AG04450 (cell line): ENCODE measurements at regions not wholly inside any gene's neighbourhood (a gene's known extent, or its start where the extent isn't known, plus 50 kb on each side); places are given as distances from the start of the nearest gene placed in this dataset.

Experiments
- CTCF ChIA-PET: fragments of 300-600, 350-600 bp; formaldehyde crosslinking; extraction: SDS; loops from one replicate; lab custom pipeline; 2022; ENCODE audit warnings: antibody characterized with exemption, inconsistent platforms; lab: Charles Lee
- POLR2A ChIA-PET: fragments of 350-600 bp; formaldehyde crosslinking; extraction: SDS; loops from one replicate; lab custom pipeline; 2021; ENCODE audit warnings: antibody characterized with exemption, inconsistent platforms; lab: Yijun Ruan, JAX
- DNase-seq: peaks from one replicate; pipeline ENCODE4 v3.0.0-alpha.2; 2011; ENCODE audit warnings: low read depth, low spot score
- H3K27ac ChIP-seq: one replicate; pipeline ENCODE4 v1.5.1; 2012; ENCODE audit warnings: low read depth, low read length, control low read depth
- H3K27me3 ChIP-seq: one replicate; pipeline ENCODE4 v1.6.0; 2012; ENCODE audit warnings: low read length; ENCODE audit not compliant: control insufficient read depth, insufficient read depth
- H3K4me3 ChIP-seq: 2 replicates; pipeline ENCODE4 v1.5.1; 2011; ENCODE audit warnings: mild to moderate bottlenecking, low read depth, low read length, control low read depth
- H3K9me3 ChIP-seq: 2 replicates; pipeline ENCODE4 v1.5.1; 2012; ENCODE audit warnings: low read length; ENCODE audit not compliant: control insufficient read depth, insufficient read depth
- TF ChIP-seq, protein P1 (sequence below): IDR thresholded peaks from 2 replicates; pipeline ENCODE4 v1.5.1; 2011; ENCODE audit warnings: low read depth, low read length, control low read depth, inconsistent platforms

- no peak for DNase-seq
- H3K9me3 ChIP-seq: no peaks in the 10 kb centered on the region
- ChIA-PET CTCF (no interaction called here), POLR2A (interaction anchor here (0.7 kb wide), 1 partner anchor 86 kb away, joined by 5 read pairs; no protein-coding TSS in a partner anchor)
- H3K27me3 ChIP-seq: peaks cover 14% of the 10 kb centered on the region
- TF ChIP-seq, protein P1, sequence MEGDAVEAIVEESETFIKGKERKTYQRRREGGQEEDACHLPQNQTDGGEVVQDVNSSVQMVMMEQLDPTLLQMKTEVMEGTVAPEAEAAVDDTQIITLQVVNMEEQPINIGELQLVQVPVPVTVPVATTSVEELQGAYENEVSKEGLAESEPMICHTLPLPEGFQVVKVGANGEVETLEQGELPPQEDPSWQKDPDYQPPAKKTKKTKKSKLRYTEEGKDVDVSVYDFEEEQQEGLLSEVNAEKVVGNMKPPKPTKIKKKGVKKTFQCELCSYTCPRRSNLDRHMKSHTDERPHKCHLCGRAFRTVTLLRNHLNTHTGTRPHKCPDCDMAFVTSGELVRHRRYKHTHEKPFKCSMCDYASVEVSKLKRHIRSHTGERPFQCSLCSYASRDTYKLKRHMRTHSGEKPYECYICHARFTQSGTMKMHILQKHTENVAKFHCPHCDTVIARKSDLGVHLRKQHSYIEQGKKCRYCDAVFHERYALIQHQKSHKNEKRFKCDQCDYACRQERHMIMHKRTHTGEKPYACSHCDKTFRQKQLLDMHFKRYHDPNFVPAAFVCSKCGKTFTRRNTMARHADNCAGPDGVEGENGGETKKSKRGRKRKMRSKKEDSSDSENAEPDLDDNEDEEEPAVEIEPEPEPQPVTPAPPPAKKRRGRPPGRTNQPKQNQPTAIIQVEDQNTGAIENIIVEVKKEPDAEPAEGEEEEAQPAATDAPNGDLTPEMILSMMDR: no peak
- H3K27ac ChIP-seq: no peak overlapping the region
- no peak overlapping the region for H3K4me3 ChIP-seq
These were observed 85.3 kb upstream of the AKAP12 start for GRCh38 chr6:151154418-151154817.

GRCh38 chr6:151155095-151155494 lies 84.7 kb upstream of the AKAP12 start:
- TF ChIP-seq, protein P1: no peak
- ChIA-PET POLR2A (interaction anchor here (0.7 kb wide), 1 partner anchor 87 kb away, joined by 5 read pairs; no protein-coding TSS in a partner anchor), CTCF (no interaction called here)
- no peak overlapping the region for H3K4me3 ChIP-seq
- peaks cover 14% of the 10 kb centered on the region for H3K27me3 ChIP-seq
- no peak overlapping the region for H3K27ac ChIP-seq
- H3K9me3 ChIP-seq: no peaks in the 10 kb centered on the region
- no peak for DNase-seq

- no peaks in the 10 kb centered on the region for H3K9me3 ChIP-seq
- POLR2A ChIA-PET: no interaction called here
- H3K27ac ChIP-seq: no peak overlapping the region
- H3K27me3 ChIP-seq: peaks cover 12% of the 10 kb centered on the region
- CTCF ChIA-PET: no interaction called here
- TF ChIP-seq, protein P1: no peak
- no peak overlapping the region for H3K4me3 ChIP-seq
- DNase-seq: no peak
These were observed 78.6 kb upstream of the AKAP12 start for GRCh38 chr6:151160929-151161757.

GRCh38 chr6:151164383-151164782 lies 75.4 kb upstream of the AKAP12 start:
- Histone ChIP-seq H3K27me3 (peaks cover 9% of the 10 kb centered on the region), H3K4me3 (no peak overlapping the region), H3K27ac (no peak overlapping the region), H3K9me3 (no peaks in the 10 kb centered on the region)
- TF ChIP-seq, protein P1: no peak
- CTCF ChIA-PET: no interaction called here
- no peak for DNase-seq
- POLR2A ChIA-PET: interaction anchor here (0.6 kb wide), 1 partner anchor 75 kb away, joined by 3 read pairs; the partner anchor contains the start of gene AKAP12

DNA sequence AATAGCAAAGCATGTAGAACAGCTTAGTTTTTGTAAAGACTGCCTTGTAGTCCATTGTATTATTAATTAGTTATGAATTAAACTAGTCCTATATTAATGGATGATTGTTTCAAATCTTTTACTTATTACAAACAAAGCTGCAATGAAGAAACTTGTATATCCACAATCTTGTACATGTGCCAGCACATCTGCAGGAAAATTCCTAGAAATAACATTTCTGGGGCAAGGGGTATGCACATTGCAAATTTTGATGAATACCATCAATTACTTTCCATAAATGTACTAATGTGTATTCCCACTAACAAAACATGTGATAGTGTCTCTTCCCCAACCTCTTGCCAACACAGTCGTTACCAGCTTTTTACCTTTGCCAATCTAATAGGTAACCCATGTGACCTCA lies 73.6 kb upstream of the AKAP12 start:
- TF ChIP-seq, protein P1: no peak
- no peaks in the 10 kb centered on the region for H3K9me3 ChIP-seq
- H3K27me3 ChIP-seq: peaks cover 9% of the 10 kb centered on the region
- no peak overlapping the region for H3K4me3 ChIP-seq
- no peak overlapping the region for H3K27ac ChIP-seq
- DNase-seq: no peak
- CTCF ChIA-PET: interaction anchor here (0.7 kb wide), 1 partner anchor 15 kb away, joined by 4 read pairs; no protein-coding TSS in a partner anchor
- POLR2A ChIA-PET: interaction anchor here (0.6 kb wide), 1 partner anchor 114 kb away, joined by 5 read pairs; no protein-coding TSS in a partner anchor
